Testis (tissue), 2 donors: ENCODE measurements at regions not wholly inside any gene's neighbourhood (a gene's known extent, or its start where the extent isn't known, plus 50 kb on each side); places are given as distances from the start of the nearest gene placed in this dataset.

ENCODE experiments used
- CTCF ChIP-seq, 3 experiments: fragments of 450-650 bp in 2 of 3; fragments of 200-600 bp in 1 of 3; sonication (generic) in 1 of 3; IDR thresholded peaks; one replicate each; pipeline ENCODE4 v1.5.1; 2016 to 2019; ENCODE audit warnings: antibody characterized with exemption in 3 of 3, mild to moderate bottlenecking in 2 of 3, moderate library complexity in 1 of 3
- POLR2A ChIP-seq: fragments of 450-650 bp; IDR thresholded peaks from one replicate; pipeline ENCODE4 v1.6.1; 2017; ENCODE audit warnings: antibody characterized with exemption, mild to moderate bottlenecking, moderate library complexity

GRCh38 chr7:80401708-80402107 is 110.2 kb downstream of the GNAT3 start:
- no peak for TF ChIP-seq CTCF (IDR thresholded peaks at IDR 0.05)
- no peak for TF ChIP-seq POLR2A
